H1 (cell line): ENCODE measurements at regions not wholly inside any gene's neighbourhood (a gene's known extent, or its start where the extent isn't known, plus 50 kb on each side); places are given as distances from the start of the nearest gene placed in this dataset.

ENCODE experiments used
- CTCF ChIA-PET: fragments of 300-600 bp; sonication (Branson Sonifier 250); formaldehyde crosslinking; loops from one replicate; lab custom pipeline; 2021; ENCODE audit not compliant: partially characterized antibody; lab: Charles Lee
- POLR2A ChIA-PET: fragments of 300-600 bp; sonication (Branson Sonifier 250); formaldehyde crosslinking; loops from one replicate; lab custom pipeline; 2021; ENCODE audit warnings: inconsistent platforms; ENCODE audit not compliant: partially characterized antibody; lab: Charles Lee
- DNase-seq, 2 experiments: peaks; one replicate each; pipeline versions ENCODE4 v3.0.0 to v3.0.0-alpha.2; 2010 to 2022; ENCODE audit warnings: low spot score in 2 of 2, low read depth in 1 of 2, mixed read lengths in 1 of 2
- FAIRE-seq: peaks from 2 replicates; lab custom pipeline; 2011; peaks lifted over from hg19 to GRCh38; lab: Jason Lieb, UNC
- H2AFZ ChIP-seq: 2 replicates; pipeline ENCODE4 v1.8.1; 2012; ENCODE audit warnings: low read length, inconsistent platforms
- H2AK5ac ChIP-seq: 2 replicates; pipeline ENCODE4 v1.6.1; 2013; ENCODE audit warnings: low read depth, low read length
- H2BK120ac ChIP-seq: replicated peaks from 2 replicates; pipeline ENCODE3; 2013; ENCODE audit warnings: low read depth, low read length, inconsistent platforms
- H2BK12ac ChIP-seq: 2 replicates; pipeline ENCODE4 v1.6.1; 2013; ENCODE audit warnings: low read depth, low read length
- H2BK15ac ChIP-seq: 2 replicates; pipeline ENCODE4 v1.6.1; 2013; ENCODE audit warnings: low read length
- H2BK20ac ChIP-seq: 2 replicates; pipeline ENCODE4 v1.6.1; 2013; ENCODE audit warnings: low read length
- H2BK5ac ChIP-seq: 2 replicates; pipeline ENCODE4 v1.6.1; 2013; ENCODE audit warnings: low read depth, low read length
- H3K14ac ChIP-seq: 2 replicates; pipeline ENCODE4 v1.6.1; 2013; ENCODE audit warnings: inconsistent platforms; ENCODE audit not compliant: insufficient read length
- H3K18ac ChIP-seq: 2 replicates; pipeline ENCODE4 v1.6.1; 2013; ENCODE audit warnings: low read length; ENCODE audit errors: extremely low read depth
- H3K23ac ChIP-seq: 2 replicates; pipeline ENCODE4 v1.6.1; 2013; ENCODE audit warnings: inconsistent platforms; ENCODE audit not compliant: insufficient read length
- H3K23me2 ChIP-seq: 2 replicates; pipeline ENCODE4 v1.6.1; 2013; ENCODE audit warnings: low read depth, low read length
- H3K27ac ChIP-seq: 2 replicates; pipeline ENCODE4 v1.6.1; 2011; ENCODE audit warnings: low read depth, low read length, inconsistent platforms
- H3K27me3 ChIP-seq, 4 experiments: replicated peaks in 1 of 4; 1 replicate in 1 of 4; 2 replicates in 3 of 4; pipeline versions ENCODE4 v1.6.1 to v1.8.1; 2011 to 2013; ENCODE audit warnings: low read length in 3 of 4, mild to moderate bottlenecking in 3 of 4, inconsistent platforms in 2 of 4, mixed read lengths in 2 of 4, moderate library complexity in 1 of 4; ENCODE audit not compliant: control insufficient read depth in 3 of 4, insufficient read depth in 3 of 4; ENCODE audit errors: extremely low read depth in 1 of 4
- H3K36me3 ChIP-seq, 4 experiments: 2 replicates each; pipeline versions ENCODE4 v1.6.1 to v1.8.1; 2011 to 2013; ENCODE audit warnings: mild to moderate bottlenecking in 4 of 4, low read length in 3 of 4, moderate library complexity in 2 of 4, control low read depth in 1 of 4, inconsistent platforms in 1 of 4; ENCODE audit not compliant: insufficient read depth in 4 of 4, control insufficient read depth in 2 of 4
- H3K4ac ChIP-seq: replicated peaks from 2 replicates; pipeline ENCODE3; 2013; ENCODE audit warnings: low read length, low read depth, mixed read lengths, inconsistent platforms; ENCODE audit not compliant: insufficient read length
- H3K4me1 ChIP-seq, 4 experiments: replicated peaks in 1 of 4; 1 replicate in 1 of 4; 2 replicates in 3 of 4; pipeline versions ENCODE4 v1.6.1 to v1.8.1; 2011 to 2013; ENCODE audit warnings: low read length in 3 of 4, inconsistent platforms in 2 of 4, mixed read lengths in 1 of 4; ENCODE audit not compliant: insufficient read depth in 4 of 4, control insufficient read depth in 3 of 4
- H3K4me2 ChIP-seq, 2 experiments: 2 replicates each; pipeline versions ENCODE4 v1.6.1 to v1.8.1; 2011 to 2013; ENCODE audit warnings: low read depth in 2 of 2, low read length in 2 of 2, control low read depth in 1 of 2, inconsistent platforms in 1 of 2, mild to moderate bottlenecking in 1 of 2; ENCODE audit not compliant: insufficient read depth in 1 of 2
- H3K4me3 ChIP-seq, 4 experiments: fragments of 200-600, 300-600 bp in 1 of 4; sonication (generic), shearing (Covaris generic), sonication (Bioruptor Twin) in 1 of 4; 2 replicates each; pipeline versions ENCODE4 v1.5.1 to v1.8.1; 2011 to 2016; ENCODE audit warnings: low read length in 4 of 4, low read depth in 3 of 4, control low read depth in 2 of 4, inconsistent platforms in 2 of 4, mild to moderate bottlenecking in 2 of 4, mixed read lengths in 1 of 4, moderate library complexity in 1 of 4; ENCODE audit not compliant: insufficient read depth in 2 of 4; ENCODE audit errors: extremely low read depth in 1 of 4
- H3K56ac ChIP-seq: replicated peaks from 2 replicates; pipeline ENCODE3; 2013; ENCODE audit warnings: low read depth, mild to moderate bottlenecking, mixed read lengths, low read length, inconsistent platforms; ENCODE audit not compliant: insufficient read length
- H3K79me1 ChIP-seq: 2 replicates; pipeline ENCODE4 v1.6.1; 2013; ENCODE audit warnings: low read depth, low read length, control low read depth
- H3K79me2 ChIP-seq, 2 experiments: 2 replicates each; pipeline versions ENCODE4 v1.6.1 to v1.8.1; 2012 to 2013; ENCODE audit warnings: low read length in 2 of 2, mild to moderate bottlenecking in 2 of 2, inconsistent platforms in 1 of 2; ENCODE audit not compliant: insufficient read depth in 2 of 2, control insufficient read depth in 1 of 2
- H3K9ac ChIP-seq, 4 experiments: replicated peaks in 1 of 4; 1 replicate in 1 of 4; 2 replicates in 3 of 4; pipeline versions ENCODE4 v1.6.1 to v1.8.1; 2011 to 2013; ENCODE audit warnings: low read depth in 3 of 4, low read length in 3 of 4, control low read depth in 2 of 4, mild to moderate bottlenecking in 2 of 4, moderate library complexity in 2 of 4, inconsistent platforms in 1 of 4; ENCODE audit errors: extremely low read depth in 1 of 4
- H3K9me3 ChIP-seq, 2 experiments: 2 replicates each; pipeline versions ENCODE4 v1.6.1 to v1.8.1; 2012 to 2013; ENCODE audit warnings: mild to moderate bottlenecking in 2 of 2, moderate library complexity in 2 of 2, control low read depth in 1 of 2, inconsistent platforms in 1 of 2, low read depth in 1 of 2, low read length in 1 of 2, mixed read lengths in 1 of 2; ENCODE audit not compliant: insufficient read depth in 2 of 2
- H4K20me1 ChIP-seq, 2 experiments: replicated peaks in 1 of 2; 2 replicates each; pipeline versions ENCODE3 to v1.8.1; 2011 to 2013; ENCODE audit warnings: inconsistent platforms in 2 of 2, low read length in 2 of 2, mild to moderate bottlenecking in 1 of 2; ENCODE audit not compliant: insufficient read depth in 2 of 2, control insufficient read depth in 1 of 2
- H4K5ac ChIP-seq: 2 replicates; pipeline ENCODE4 v1.6.1; 2013; ENCODE audit warnings: low read length, low read depth, mixed read lengths, inconsistent platforms; ENCODE audit not compliant: insufficient read length
- H4K8ac ChIP-seq: 2 replicates; pipeline ENCODE4 v1.8.0; 2013; ENCODE audit warnings: mild to moderate bottlenecking, moderate library complexity, low read length, inconsistent platforms; ENCODE audit not compliant: insufficient read depth; ENCODE audit errors: extremely low read depth
- H4K91ac ChIP-seq: replicated peaks from 2 replicates; pipeline ENCODE3; 2013; ENCODE audit warnings: low read length, mixed read lengths, inconsistent platforms; ENCODE audit not compliant: insufficient read length
- CTCF ChIP-seq, 3 experiments: IDR thresholded peaks; 1 replicate in 2 of 3; 2 replicates in 1 of 3; pipeline versions ENCODE4 v1.5.1 to v1.6.1; 2011; ENCODE audit warnings: low read length in 3 of 3, mild to moderate bottlenecking in 3 of 3, inconsistent platforms in 2 of 3, low read depth in 1 of 3, moderate library complexity in 1 of 3; ENCODE audit not compliant: insufficient read depth in 1 of 3; ENCODE audit errors: control extremely low read depth in 1 of 3
- EGR1 ChIP-seq: IDR thresholded peaks from 2 replicates; pipeline ENCODE4 v1.6.1; 2011; ENCODE audit warnings: low read depth, low read length, borderline replicate concordance
- HDAC6 ChIP-seq: IDR thresholded peaks from one replicate; pipeline ENCODE4 v1.7.1; 2012; ENCODE audit warnings: low read depth, mild to moderate bottlenecking, inconsistent platforms, low read length, moderate library complexity
- NRF1 ChIP-seq: IDR thresholded peaks from 2 replicates; pipeline ENCODE4 v1.6.1; 2011; ENCODE audit warnings: mild to moderate bottlenecking, low read depth, low read length, improper control_type of control experiment
- PHF8 ChIP-seq: fragments of 200-600 bp; sonication (generic); conservative IDR thresholded peaks from 2 replicates; pipeline ENCODE4 v1.7.1; 2012; ENCODE audit warnings: low read depth, mild to moderate bottlenecking, inconsistent platforms, low read length, moderate library complexity
- POLR2AphosphoS5 ChIP-seq: IDR thresholded peaks from 2 replicates; pipeline ENCODE4 v1.6.1; 2011; ENCODE audit warnings: low read depth, low read length
- RBBP5 ChIP-seq: IDR thresholded peaks from 2 replicates; pipeline ENCODE4 v1.7.1; 2012; ENCODE audit warnings: low read depth, mild to moderate bottlenecking, inconsistent platforms, low read length, moderate library complexity, borderline replicate concordance
- RNF2 ChIP-seq: fragments of 200-900, 300-1000 bp; sonication (generic); IDR thresholded peaks from 2 replicates; pipeline ENCODE4 v1.7.1; 2016; ENCODE audit warnings: borderline replicate concordance, low read depth, mild to moderate bottlenecking, antibody characterized with exemption, low read length; ENCODE audit not compliant: poor library complexity, severe bottlenecking; ENCODE audit errors: missing control alignments
- SAP30 ChIP-seq: fragments of 300-600 bp; sonication (generic); IDR thresholded peaks from 2 replicates; pipeline ENCODE4 v1.7.1; 2012; ENCODE audit warnings: low read length, moderate library complexity, mild to moderate bottlenecking, inconsistent platforms; ENCODE audit not compliant: insufficient read depth, insufficient replicate concordance
- SUZ12 ChIP-seq: fragments of 200-600 bp; sonication (generic); IDR thresholded peaks from 2 replicates; pipeline ENCODE4 v1.6.1; 2012; ENCODE audit warnings: mild to moderate bottlenecking, inconsistent platforms, low read length, moderate library complexity, mixed read lengths
- YY1 ChIP-seq: IDR thresholded peaks from 2 replicates; pipeline ENCODE4 v1.6.1; 2011; ENCODE audit warnings: low read depth, mild to moderate bottlenecking, low read length
- WGBS, 2 experiments: shearing (Covaris generic) in 1 of 2; methylation state at CpG; one replicate each; pipeline versions ENCODE4 v1.1.6 to v1.1.7; 2013 to 2015; ENCODE audit warnings: low lambda C conversion rate in 2 of 2, mixed read lengths in 2 of 2, inconsistent platforms in 1 of 2, low coverage in 1 of 2, missing lambda C conversion rate in 1 of 2; ENCODE audit not compliant: insufficient replicate concordance in 2 of 2, insufficient coverage in 1 of 2, insufficient read length in 1 of 2; ENCODE audit errors: extremely low coverage in 1 of 2, missing lambda C conversion rate in 1 of 2; 5-methylcytosine and 5-hydroxymethylcytosine counted together

DNA sequence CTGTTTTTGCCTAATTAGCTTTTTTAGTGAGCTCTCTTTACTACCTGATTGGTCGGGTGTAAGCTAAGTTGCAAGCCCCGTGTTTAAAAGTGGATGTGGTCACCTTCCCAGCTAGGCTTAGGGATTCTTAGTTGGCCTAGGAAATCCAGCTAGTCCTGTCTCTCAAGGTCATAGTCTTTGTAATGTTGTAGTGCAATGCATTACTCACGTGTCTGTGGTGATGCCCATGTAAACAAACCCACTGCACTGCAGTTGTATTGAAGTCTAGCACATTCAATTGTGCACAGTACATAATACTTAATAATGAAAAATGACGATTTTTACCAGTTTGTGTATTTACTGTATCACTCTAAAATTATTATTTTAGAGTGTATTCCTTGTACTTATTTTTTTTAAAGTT is 335.5 kb downstream of the NUAK1 start:
- no peak for TF ChIP-seq POLR2AphosphoS5
- TF ChIP-seq RNF2: no peak
- TF ChIP-seq EGR1: no peak
- TF ChIP-seq PHF8: no peak
- TF ChIP-seq CTCF (IDR thresholded peaks at IDR 0.05; ENCODE audit: control extremely low read depth in 1 of 3, insufficient read depth in 1 of 3, low read depth in 1 of 3, low read length in 3 of 3): no peak
- TF ChIP-seq RBBP5: no peak
- TF ChIP-seq YY1: no peak
- TF ChIP-seq HDAC6: no peak
- TF ChIP-seq SUZ12: no peak
- no peak for TF ChIP-seq SAP30
- no peak for TF ChIP-seq NRF1
- Histone ChIP-seq H2AK5ac (no peak overlapping the region), H3K9me3 (no peaks in the 10 kb centered on the region), H3K23ac (no peak overlapping the region), H4K91ac (no peak overlapping the region), H3K27ac (no peak overlapping the region), H4K20me1 (no peaks in the 10 kb centered on the region), H3K18ac (no peak overlapping the region), H3K79me2 (no peaks in the 10 kb centered on the region), H2AFZ (no peak overlapping the region), H3K23me2 (no peaks in the 10 kb centered on the region), H4K5ac (no peak overlapping the region), H3K4ac (no peak overlapping the region), H3K4me2 (no peak overlapping the region), H2BK20ac (no peak overlapping the region), H2BK15ac (no peak overlapping the region), H3K56ac (no peak overlapping the region), H3K14ac (no peak overlapping the region), H3K79me1 (no peaks in the 10 kb centered on the region), H3K4me3 (no peak overlapping the region), H3K27me3 (no peaks in the 10 kb centered on the region), H2BK120ac (no peak overlapping the region), H3K9ac (no peak overlapping the region), H3K4me1 (no peaks in the 10 kb centered on the region), H3K36me3 (no peaks in the 10 kb centered on the region), H4K8ac (no peak overlapping the region), H2BK5ac (no peak overlapping the region), H2BK12ac (no peak overlapping the region)
- CTCF ChIA-PET: interaction anchor here (0.7 to 1.5 kb wide), 3 partner anchors 8 to 100 kb away, joined by 3 to 4 read pairs (median 3); no protein-coding TSS in a partner anchor
- POLR2A ChIA-PET: no interaction called here
- no peak for DNase-seq
- 68% methylated on average over 4 of the region's 4 CpGs; no CpG with 5 or more reads in 1 of the 2 experiments for WGBS, 2 experiments
- no peak for FAIRE-seq
